ENCODE measurements at regions not wholly inside any gene's neighbourhood (a gene's known extent, or its start where the extent isn't known, plus 50 kb on each side); places are given as distances from the start of the nearest gene placed in this dataset.

DNA sequence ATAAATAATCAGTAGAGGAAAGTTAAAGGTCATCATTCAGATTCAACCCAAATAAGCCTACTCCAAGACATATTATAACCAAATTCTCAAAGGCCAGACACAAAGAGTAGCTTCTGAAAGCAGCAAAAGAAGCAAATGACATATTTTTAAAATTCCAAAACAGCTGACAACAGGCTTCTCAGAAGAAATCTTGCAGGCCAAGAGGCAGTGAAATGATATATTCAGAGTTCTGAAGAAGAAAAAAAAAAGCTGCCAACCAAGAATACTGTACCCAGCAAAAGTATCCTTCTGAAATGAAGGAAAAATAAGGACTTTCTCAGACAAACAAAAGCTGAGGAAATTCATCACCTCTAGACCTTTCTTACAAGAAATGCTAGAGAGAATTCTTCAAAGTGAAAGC is 787.1 kb upstream of the TENM4 start:
- intact Hi-C loops (cut with micrococcal nuclease) = no loop called here

More for the DNA sequence above, 787.1 kb upstream of the TENM4 start:
- no peak overlapping the region for H3K9ac ChIP-seq (ENCODE audit: low read depth, low read length)
- no peak overlapping the region for H2AFZ ChIP-seq (replicated peaks; ENCODE audit: low read length, poor library complexity)
- no peaks in the 10 kb centered on the region for H4K20me1 ChIP-seq (ENCODE audit: insufficient read depth, low read length)
- H3K4me1 ChIP-seq (ENCODE audit: control insufficient read depth, insufficient read depth, low read length) = no peaks in the 10 kb centered on the region
- no peak overlapping the region for H3K23ac ChIP-seq (ENCODE audit: low read depth, low read length)
- no peaks in the 10 kb centered on the region for H3K9me1 ChIP-seq (ENCODE audit: insufficient read depth, low read length)
- no peak overlapping the region for H3K14ac ChIP-seq (replicated peaks; ENCODE audit: low read depth, low read length)
- in situ Hi-C loops (cut with MboI; ENCODE audit: low sequenced_read_pairs) = no loop called here
- no peak overlapping the region for H2BK15ac ChIP-seq (ENCODE audit: low read depth, low read length)
- TF ChIP-seq RAD21 (IDR thresholded peaks at IDR 0.05; ENCODE audit: low read length) (no peak), FOS (IDR thresholded peaks at IDR 0.05; ENCODE audit: low read depth, low read length) (no peak), MAZ (IDR thresholded peaks at IDR 0.05; ENCODE audit: borderline replicate concordance, low read depth, low read length) (no peak), POLR2A (IDR thresholded peaks at IDR 0.05; ENCODE audit: low read depth, low read length) (no peak)
- H3K4ac ChIP-seq (ENCODE audit: low read depth, low read length) = no peak overlapping the region
- no peak overlapping the region for H2BK120ac ChIP-seq (ENCODE audit: low read depth, low read length)
- H3K36me3 ChIP-seq (ENCODE audit: control insufficient read depth, insufficient read depth, low read length) = no peaks in the 10 kb centered on the region
- H3K9me3 ChIP-seq (ENCODE audit: control insufficient read depth, insufficient read depth, low read length) = no peaks in the 10 kb centered on the region; the same call in 1 of the 2 replicates
- no peaks in the 10 kb centered on the region for H3K79me1 ChIP-seq (ENCODE audit: low read depth in 1 of 2, low read length in 2 of 2)
- no peak overlapping the region for H3K18ac ChIP-seq (ENCODE audit: low read depth, low read length)
- dilution Hi-C loops (cut with HindIII; ENCODE audit: low sequenced_read_pairs, unreplicated experiment) = no loop called here
- no peak overlapping the region for H2AK5ac ChIP-seq (ENCODE audit: low read depth, low read length)
- H2BK5ac ChIP-seq (ENCODE audit: low read depth, low read length, poor library complexity, severe bottlenecking) = no peak overlapping the region
- no peaks in the 10 kb centered on the region for H3K27me3 ChIP-seq (ENCODE audit: control insufficient read depth, insufficient read depth, low read length)
- no peak overlapping the region for H4K5ac ChIP-seq (ENCODE audit: low read depth, low read length)
- no peak for ATAC-seq (ENCODE audit: low read depth)
- H3K4me3 ChIP-seq (ENCODE audit: insufficient read depth, low read depth, low read length) = no peak overlapping the region
- no peak overlapping the region for H4K8ac ChIP-seq (ENCODE audit: low read depth in 2 of 2, low read length in 2 of 2)
- H2AK9ac ChIP-seq (replicated peaks; ENCODE audit: low read depth, low read length, poor library complexity) = no peak overlapping the region
- BruUV-seq (replicated peaks) = no TSS peak
- ChIA-PET CTCF (interaction anchor here (0.6 kb wide), 1 partner anchor 1016 kb away, joined by 4 read pairs; no protein-coding TSS in a partner anchor), POLR2A (ENCODE audit: unreplicated experiment) (no interaction called here)
- no peak overlapping the region for H3K27ac ChIP-seq (ENCODE audit: insufficient read depth, low read length)
- DNase-seq = no peak
- no peak overlapping the region for H3K56ac ChIP-seq (ENCODE audit: extremely low read depth, insufficient read depth, low read length)
- no peak overlapping the region for H3K4me2 ChIP-seq (ENCODE audit: low read depth, low read length)
- H2BK20ac ChIP-seq (ENCODE audit: low read depth, low read length) = no peak overlapping the region
- H4K91ac ChIP-seq (ENCODE audit: insufficient read depth, low read depth, low read length) = no peak overlapping the region
